NCI-H526 (cell line): ENCODE measurements at regions not wholly inside any gene's neighbourhood (a gene's known extent, or its start where the extent isn't known, plus 50 kb on each side); places are given as distances from the start of the nearest gene placed in this dataset.

Source experiments
- DNase-seq, 2 experiments: peaks; one replicate each; lab custom pipeline; 2025; lab: John Stamatoyannopoulos, UW

DNA sequence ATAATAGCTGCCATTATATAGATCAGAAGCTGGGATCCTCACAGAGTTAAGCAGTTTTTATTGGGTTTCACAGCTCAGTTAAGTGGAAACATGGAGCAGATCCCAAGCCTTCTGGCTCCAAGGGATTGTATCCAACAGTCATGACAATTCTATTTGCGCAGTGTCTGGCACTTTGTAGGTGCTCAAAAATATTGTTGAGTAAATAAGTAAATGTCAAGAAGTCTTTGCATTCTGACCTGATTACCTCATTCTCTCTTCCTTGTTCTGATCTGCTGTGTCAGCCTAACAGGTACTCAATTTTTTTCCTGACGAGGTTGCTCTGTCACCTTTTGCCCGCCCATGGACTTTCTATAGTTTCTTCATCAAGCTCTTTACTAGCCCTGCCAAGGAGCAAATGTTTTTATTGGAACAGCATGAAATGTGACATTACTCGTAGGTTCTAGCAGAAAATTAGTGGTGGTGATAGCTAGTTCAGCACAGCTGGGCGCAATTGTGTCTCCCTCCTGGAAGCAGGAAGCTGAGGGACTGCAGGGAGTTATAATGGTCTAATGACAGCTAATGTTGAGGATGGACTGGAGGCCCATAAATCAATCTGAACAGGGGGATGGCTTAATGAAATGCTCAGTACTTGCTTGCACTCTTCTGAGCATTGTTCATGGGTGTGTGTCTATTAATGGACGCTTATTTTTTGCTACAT is 680.2 kb downstream of the CCSER2 start:
- DNase-seq, result no peak

- no peak for DNase-seq
These were observed 683.9 kb downstream of the CCSER2 start for GRCh38 chr10:85012305-85012704.

- DNase-seq, result no peak
These were observed 698.6 kb downstream of the CCSER2 start for GRCh38 chr10:85026878-85027467.

DNA sequence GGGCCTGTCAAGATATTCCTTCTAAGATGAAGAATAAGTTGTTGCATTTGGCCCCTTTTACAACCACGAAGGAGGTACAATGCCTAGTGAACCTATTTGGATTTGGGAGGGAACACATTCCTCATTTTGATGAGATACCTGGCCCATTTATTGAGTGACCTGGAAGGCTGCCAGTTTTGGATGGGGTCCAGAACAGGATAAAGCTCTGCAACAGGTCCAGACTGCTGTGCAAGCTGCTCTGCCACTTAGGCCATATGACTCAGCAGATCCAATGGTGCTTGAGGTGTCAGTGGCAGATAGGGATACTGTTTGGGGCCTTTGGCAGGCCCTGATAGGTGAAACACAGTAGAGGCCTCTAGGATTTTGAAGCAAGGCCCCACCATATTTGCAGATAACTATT is 704.6 kb downstream of the CCSER2 start:
- no peak for DNase-seq

DNA sequence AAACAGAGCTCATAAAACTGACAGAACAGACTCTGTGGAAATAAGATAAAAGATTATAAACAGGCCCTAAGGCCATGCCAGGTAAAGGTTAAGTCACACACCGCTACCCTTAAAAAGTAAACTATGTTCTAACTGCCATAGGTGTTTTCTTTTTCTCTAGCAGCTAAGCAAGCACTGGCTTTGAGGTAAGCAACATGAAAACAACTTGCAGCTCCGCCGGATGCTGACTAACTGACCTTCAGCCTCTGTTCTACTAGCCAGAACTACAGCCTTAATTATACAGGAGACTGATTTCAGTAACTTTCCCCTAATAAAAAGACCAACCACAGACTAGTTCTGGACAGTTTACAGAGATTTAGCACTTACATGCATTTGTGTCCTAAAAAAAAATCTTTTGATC is 708.3 kb downstream of the CCSER2 start:
- DNase-seq, result peak in 1 of 2 experiments; percentile 2

DNA sequence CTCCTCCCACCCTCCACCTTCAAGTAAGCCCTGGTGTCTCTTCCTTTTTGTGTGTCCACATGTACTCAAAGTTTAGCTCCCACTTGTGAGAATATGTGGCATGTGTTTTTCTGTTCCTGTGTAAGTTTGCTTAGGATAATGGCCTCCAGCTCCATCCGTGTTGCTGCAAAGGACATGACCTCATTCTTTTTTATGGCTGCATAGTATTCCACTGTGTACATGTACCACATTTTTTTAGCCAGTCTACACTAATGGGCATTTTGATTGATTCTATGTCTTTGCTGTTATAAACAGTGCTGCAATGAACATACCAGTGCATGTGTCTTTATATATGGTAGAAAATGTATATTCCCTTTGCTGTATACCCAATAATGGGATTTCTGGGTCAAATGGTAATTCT is 710.9 kb downstream of the CCSER2 start:
- no peak for DNase-seq

- no peak for DNase-seq
These were observed 714.8 kb downstream of the CCSER2 start for GRCh38 chr10:85043207-85043606.

- DNase-seq, result no peak
These were observed 716.7 kb downstream of the CCSER2 start for GRCh38 chr10:85045046-85045445.

DNA sequence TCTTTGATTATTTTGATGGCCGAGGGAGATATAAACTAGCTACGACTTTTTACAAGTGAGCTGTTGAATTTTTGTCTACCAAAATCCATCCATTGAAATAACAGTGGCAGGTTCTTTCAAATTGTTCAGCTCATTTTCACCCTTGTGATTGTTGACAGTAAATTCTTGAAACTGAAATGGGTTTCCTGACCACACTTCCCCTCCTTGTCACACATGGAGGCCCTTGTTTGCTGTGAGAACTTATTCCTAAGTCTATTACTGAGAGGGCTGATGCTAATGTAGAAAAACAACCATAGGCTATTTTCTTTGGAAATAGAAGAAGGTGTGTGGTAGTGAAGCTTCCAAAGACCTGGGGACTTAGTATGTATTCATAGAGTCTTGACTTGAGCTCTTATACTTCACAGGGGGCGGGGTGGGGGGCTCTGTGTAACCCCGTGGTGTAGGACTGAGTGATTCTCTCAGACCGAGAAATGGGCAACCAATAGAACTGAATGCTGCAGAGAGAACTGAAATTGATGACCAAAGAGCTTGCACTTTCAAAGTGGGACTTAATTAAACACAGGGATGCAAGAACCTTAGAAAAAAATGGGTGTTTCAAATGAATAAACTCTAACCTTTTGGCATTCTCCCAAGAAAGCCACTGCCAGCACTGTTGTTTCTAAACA is 718.9 kb downstream of the CCSER2 start:
- no peak for DNase-seq

DNA sequence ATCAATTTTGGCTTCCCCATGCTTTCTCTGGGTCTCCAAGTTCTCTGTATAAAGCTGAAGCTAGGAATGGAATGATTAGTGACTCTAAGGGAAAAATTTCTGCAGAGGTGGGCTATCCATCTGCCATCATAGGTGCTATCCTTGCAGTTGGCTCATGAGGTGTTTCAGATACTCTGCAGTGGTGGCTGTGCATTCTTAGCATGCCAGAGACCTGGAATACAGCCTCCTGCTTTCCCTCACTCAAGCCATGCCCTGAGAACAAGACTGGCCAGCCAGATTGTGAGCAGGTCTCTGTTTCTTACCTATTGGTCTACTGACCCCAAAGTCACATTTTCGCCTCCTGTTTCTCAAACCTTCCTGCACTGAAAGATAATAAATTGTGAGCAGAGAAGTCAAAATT is 719.6 kb downstream of the CCSER2 start:
- DNase-seq, result no peak

- DNase-seq, result no peak
These were observed 720.3 kb downstream of the CCSER2 start for GRCh38 chr10:85048644-85049043.

DNA sequence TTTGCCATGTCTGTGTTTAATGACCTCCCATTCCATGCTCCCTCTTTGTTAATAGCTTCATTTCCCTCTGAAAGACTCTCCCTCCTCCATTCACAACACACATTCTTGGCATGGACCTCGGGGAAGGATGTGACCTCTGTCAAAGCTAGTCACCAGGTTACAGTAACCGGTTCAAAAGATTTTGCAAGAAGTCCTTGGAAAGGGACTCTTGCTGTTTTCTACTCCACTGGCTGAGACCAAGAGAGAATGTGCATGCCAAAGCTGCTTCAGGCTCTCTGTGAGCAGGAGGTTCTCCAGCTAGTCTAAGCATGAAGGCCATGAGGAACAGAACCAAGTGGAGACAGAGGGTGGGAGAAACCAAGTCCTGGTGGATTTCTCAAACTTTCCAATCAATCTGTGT is 732.6 kb downstream of the CCSER2 start:
- DNase-seq, result no peak

DNA sequence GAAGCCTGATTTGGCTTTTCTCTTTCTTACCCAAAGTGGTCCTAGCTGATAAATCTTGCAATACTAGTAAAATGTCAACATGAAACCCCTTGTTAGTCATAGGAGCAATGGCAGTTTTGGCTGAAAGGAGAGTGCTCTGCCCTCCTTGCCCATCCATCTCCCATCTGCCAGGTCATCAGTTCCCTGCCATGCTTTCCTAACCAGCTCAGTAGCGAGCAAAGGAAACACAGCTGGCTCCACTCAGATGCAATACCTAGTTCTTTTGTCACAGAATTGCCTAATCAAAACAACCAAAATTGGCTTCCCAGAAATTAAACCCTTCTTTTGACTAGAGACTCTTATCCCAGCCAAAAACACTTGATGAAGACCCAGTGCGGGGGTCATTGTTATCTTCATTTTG is 733.0 kb downstream of the CCSER2 start:
- no peak for DNase-seq

DNA sequence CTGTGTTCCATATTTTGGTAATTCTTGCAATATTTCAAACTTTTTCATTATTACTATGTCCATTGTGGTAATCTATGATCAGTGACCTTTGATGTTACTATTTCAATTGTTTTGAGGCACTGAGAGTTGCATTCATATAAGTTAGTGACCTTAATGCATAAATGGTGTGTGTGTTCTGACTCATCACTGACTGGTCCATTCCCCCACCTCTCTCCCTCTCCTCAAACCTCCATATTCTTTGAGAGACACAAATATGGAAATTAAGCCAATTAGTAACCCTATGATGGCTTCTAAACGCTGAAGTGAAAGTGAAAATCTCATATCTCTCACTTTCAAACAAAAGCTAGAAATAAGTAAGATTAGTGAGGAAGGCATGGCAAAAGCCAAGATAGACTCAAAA is 739.6 kb downstream of the CCSER2 start:
- DNase-seq, result no peak

DNA sequence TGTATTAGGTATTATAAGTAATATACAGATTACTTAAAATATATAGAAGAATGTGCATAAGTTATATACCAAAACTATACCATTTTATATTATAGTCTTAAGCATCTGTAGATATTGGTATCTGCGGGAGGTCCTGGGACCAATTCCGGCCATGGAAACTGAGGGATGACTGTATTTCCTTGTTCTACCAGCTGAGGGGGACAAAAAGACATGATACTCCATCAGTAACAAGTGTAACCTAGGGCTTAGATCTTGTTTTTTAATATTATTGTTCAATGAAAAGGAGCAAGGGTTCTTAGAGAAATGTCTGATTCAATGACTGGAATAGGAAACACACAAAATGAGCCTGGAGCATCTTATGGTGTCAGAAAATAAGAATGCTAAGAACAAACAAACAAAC is 752.5 kb downstream of the CCSER2 start:
- DNase-seq, result no peak

GRCh38 chr10:85098835-85099521 is 770.6 kb downstream of the CCSER2 start:
- no peak for DNase-seq

GRCh38 chr10:85100495-85100894 is 772.1 kb downstream of the CCSER2 start:
- no peak for DNase-seq

- DNase-seq, result peak in 1 of 2 experiments; percentile 3
These were observed 777.3 kb downstream of the CCSER2 start for GRCh38 chr10:85105614-85106255.

- no peak for DNase-seq
These were observed 782.9 kb downstream of the CCSER2 start for GRCh38 chr10:85111271-85111670.

DNA sequence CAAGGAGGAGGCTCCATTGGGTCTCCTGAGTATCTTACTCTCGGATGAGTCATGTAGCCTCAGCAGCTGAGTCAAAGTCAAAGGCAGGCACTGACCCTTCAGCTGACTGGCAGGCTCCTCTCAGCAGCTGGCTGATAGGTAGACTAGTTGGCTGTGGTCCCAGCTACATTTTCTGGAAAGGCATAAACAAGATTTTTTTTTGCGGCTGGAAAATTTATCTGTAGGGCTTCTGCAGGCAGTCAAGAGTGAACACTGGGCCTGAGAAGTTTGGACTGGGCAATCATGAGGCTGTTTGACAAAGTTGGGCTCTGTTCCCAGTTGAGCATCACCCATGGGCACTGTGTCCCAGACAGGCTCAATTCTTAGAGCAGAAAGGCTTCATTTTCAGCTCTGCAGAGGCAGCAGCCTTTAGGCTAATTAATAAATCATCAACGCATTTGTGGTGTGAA is 796.2 kb downstream of the CCSER2 start:
- no peak for DNase-seq

DNA sequence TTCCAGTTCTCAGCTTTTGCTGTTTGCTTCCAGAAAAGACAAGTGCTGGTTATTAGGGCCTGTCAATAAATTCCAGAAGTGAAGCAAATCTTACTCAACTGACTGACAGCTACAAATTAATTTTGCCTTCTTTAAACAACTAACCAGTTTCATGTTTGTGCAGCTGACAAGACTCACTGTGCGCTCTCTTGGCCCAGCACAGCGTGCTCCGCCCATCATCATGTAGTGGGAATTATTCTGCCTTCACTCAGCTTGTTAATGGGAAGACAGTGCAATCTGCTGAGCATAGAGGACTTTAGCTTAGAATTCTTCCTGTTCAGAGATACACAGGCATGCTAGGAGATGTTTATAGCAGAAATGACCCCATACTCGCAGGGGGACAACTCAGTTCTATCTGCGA is 808.9 kb downstream of the CCSER2 start:
- no peak for DNase-seq

- DNase-seq, result no peak
These were observed 809.7 kb downstream of the CCSER2 start for GRCh38 chr10:85138046-85138445.
